Tibial nerve (tissue), 4 donors: ENCODE measurements at regions not wholly inside any gene's neighbourhood (a gene's known extent, or its start where the extent isn't known, plus 50 kb on each side); places are given as distances from the start of the nearest gene placed in this dataset.

Source experiments
- DNase-seq, 2 donors: peaks; one replicate each; pipeline ENCODE4 v3.0.0-alpha.2; 2019; ENCODE audit warnings: low spot score in 2 of 2
- H3K27ac ChIP-seq, 4 donors: fragments of 200-600 bp; sonication (generic) in 3 of 4; one replicate each; pipeline ENCODE4 v1.5.1; 2017 to 2019; ENCODE audit warnings: mild to moderate bottlenecking in 1 of 4
- H3K27me3 ChIP-seq, 2 donors: fragments of 200-600 bp; sonication (generic) in 1 of 2; one replicate each; pipeline versions ENCODE4 v1.5.1 to v1.6.0; 2017 to 2019
- H3K36me3 ChIP-seq, 3 donors: fragments of 200-600 bp; sonication (generic); one replicate each; pipeline ENCODE4 v1.5.1; 2018 to 2019
- H3K4me1 ChIP-seq, 4 donors: fragments of 200-600 bp; sonication (generic) in 3 of 4; one replicate each; pipeline ENCODE4 v1.5.1; 2017 to 2019
- H3K4me3 ChIP-seq, 4 donors: fragments of 200-600 bp; sonication (generic) in 3 of 4; one replicate each; pipeline ENCODE4 v1.5.1; 2017 to 2019; ENCODE audit warnings: mild to moderate bottlenecking in 1 of 4, moderate library complexity in 1 of 4
- H3K9me3 ChIP-seq, 4 donors: fragments of 200-600 bp; sonication (generic) in 3 of 4; one replicate each; pipeline ENCODE4 v1.5.1; 2017 to 2019
- EP300 ChIP-seq, 2 donors: sonication (generic); formaldehyde crosslinking; IDR thresholded peaks; one replicate each; pipeline ENCODE4 v1.6.1; 2017; ENCODE audit warnings: antibody characterized with exemption in 2 of 2, mild to moderate bottlenecking in 1 of 2
- POLR2A ChIP-seq, 2 donors: fragments of 450-650 bp; IDR thresholded peaks; one replicate each; pipeline ENCODE4 v1.6.1; 2017; ENCODE audit warnings: antibody characterized with exemption in 2 of 2, mild to moderate bottlenecking in 2 of 2, moderate library complexity in 2 of 2
- WGBS, 2 donors: methylation state at CpG; one replicate each; pipeline ENCODE4 v1.1.5; 2018; 5-methylcytosine and 5-hydroxymethylcytosine counted together
- TF ChIP-seq, protein P1 (sequence below), 5 experiments: fragments of 200-600 bp in 3 of 5; fragments of 450-650 bp in 2 of 5; sonication (generic) in 3 of 5; IDR thresholded peaks; one replicate each; pipeline ENCODE4 v1.5.1; 2016 to 2019; ENCODE audit warnings: antibody characterized with exemption in 5 of 5, mild to moderate bottlenecking in 3 of 5, moderate library complexity in 2 of 5

DNA sequence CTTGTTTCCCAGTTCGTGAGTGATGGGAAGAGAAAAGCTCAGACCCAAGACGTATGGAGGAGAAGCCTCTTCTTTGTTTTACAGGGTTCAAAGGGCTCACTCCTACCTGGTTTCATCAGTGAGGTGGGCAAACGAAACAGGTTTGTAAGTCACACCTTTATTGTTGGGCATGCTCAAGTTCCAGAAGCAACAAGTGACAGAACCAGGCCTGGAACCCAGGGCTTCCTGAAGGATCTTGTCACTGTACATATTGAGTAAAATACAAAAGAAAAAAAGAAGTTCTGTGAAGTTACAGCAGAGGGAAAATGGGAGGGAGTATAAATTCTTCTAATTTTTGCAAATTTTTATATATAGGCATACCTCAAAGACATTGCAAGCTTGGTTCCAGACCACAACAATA lies 320.9 kb upstream of the PROX1 start:
- TF ChIP-seq, protein P1, sequence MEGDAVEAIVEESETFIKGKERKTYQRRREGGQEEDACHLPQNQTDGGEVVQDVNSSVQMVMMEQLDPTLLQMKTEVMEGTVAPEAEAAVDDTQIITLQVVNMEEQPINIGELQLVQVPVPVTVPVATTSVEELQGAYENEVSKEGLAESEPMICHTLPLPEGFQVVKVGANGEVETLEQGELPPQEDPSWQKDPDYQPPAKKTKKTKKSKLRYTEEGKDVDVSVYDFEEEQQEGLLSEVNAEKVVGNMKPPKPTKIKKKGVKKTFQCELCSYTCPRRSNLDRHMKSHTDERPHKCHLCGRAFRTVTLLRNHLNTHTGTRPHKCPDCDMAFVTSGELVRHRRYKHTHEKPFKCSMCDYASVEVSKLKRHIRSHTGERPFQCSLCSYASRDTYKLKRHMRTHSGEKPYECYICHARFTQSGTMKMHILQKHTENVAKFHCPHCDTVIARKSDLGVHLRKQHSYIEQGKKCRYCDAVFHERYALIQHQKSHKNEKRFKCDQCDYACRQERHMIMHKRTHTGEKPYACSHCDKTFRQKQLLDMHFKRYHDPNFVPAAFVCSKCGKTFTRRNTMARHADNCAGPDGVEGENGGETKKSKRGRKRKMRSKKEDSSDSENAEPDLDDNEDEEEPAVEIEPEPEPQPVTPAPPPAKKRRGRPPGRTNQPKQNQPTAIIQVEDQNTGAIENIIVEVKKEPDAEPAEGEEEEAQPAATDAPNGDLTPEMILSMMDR (IDR thresholded peaks at IDR 0.05): no peak
- TF ChIP-seq EP300 (IDR thresholded peaks at IDR 0.05) (no peak), POLR2A (IDR thresholded peaks at IDR 0.05) (no peak)
- Histone ChIP-seq H3K36me3 (no peaks in the 10 kb centered on the region), H3K27ac (no peak overlapping the region), H3K4me1 (no peaks in the 10 kb centered on the region), H3K27me3 (no peaks in the 10 kb centered on the region), H3K9me3 (no peaks in the 10 kb centered on the region), H3K4me3 (no peak overlapping the region)
- no peak for DNase-seq
- 80 to 86% methylated on average over 3 of the region's 3 CpGs for WGBS, 2 donors

DNA sequence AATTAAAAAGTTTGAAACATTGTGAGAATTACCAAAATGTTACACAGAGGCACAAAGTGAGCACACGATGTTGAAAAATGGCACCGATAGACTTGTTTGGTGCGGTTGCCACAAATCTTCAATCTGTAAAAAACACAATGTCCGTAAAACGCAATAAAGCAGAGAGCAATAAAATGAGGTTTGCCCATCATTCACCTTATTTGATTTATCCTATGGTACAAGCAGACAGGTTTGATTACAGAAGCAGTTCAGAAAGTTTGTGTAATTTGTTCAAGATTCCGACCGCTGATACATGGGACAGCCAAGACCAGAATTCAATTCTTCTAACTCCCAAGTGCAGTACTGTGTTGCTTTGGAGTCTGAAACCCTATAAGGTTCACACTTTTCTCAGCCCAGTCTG lies 318.3 kb upstream of the PROX1 start:
- DNase-seq: no peak
- H3K4me1 ChIP-seq: no peaks in the 10 kb centered on the region
- no peak for TF ChIP-seq EP300 (IDR thresholded peaks at IDR 0.05)
- TF ChIP-seq, protein P1 (IDR thresholded peaks at IDR 0.05): no peak
- no peak for TF ChIP-seq POLR2A (IDR thresholded peaks at IDR 0.05)
- H3K9me3 ChIP-seq: no peaks in the 10 kb centered on the region
- WGBS, 2 donors: 93 to 95% methylated on average over 7 of the region's 7 CpGs
- H3K27me3 ChIP-seq: no peaks in the 10 kb centered on the region
- no peak overlapping the region for H3K4me3 ChIP-seq
- no peaks in the 10 kb centered on the region for H3K36me3 ChIP-seq
- no peak overlapping the region for H3K27ac ChIP-seq

DNA sequence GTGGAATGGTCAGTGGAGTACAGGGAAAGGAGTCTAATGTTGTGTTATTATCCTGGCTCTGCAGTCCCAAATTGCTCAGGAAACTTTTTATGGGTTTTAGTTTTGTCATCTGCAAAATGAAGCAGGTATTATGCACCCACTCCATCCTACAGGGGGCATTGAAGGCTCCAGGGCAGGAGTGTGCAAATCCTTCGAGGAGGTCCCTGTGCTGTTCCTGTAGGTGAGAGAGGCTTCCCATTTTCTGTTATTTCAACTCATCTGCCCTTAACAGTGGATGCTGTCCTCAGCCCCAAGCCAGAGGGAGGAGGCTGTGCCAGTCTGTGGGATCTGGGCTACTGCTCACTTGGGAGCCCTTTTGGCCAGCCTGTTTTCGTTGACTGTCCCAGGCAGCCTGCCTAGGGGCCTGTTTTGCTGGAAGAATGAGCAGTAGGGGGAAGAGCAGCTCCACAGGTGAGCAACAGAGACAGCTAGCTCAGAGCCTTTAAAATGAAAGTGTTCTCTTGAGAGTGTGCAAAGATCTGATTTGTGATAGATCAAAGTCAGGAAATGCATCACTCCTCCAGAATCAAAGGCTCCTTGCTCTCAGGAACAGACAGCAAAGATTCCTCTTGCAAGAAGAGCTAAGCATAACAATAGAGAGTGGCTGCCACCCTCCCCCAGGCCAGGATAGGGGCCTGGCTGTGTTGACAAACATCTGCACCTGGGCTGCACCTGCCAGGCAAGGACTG lies 317.6 kb upstream of the PROX1 start:
- Histone ChIP-seq H3K4me3 (no peak overlapping the region), H3K4me1 (no peaks in the 10 kb centered on the region), H3K36me3 (no peaks in the 10 kb centered on the region), H3K9me3 (no peaks in the 10 kb centered on the region), H3K27me3 (no peaks in the 10 kb centered on the region), H3K27ac (no peak overlapping the region)
- no peak for DNase-seq
- no peak for TF ChIP-seq POLR2A (IDR thresholded peaks at IDR 0.05)
- whole genome bisulfite sequencing, 2 donors: 28 to 59% methylated on average over 2 of the region's 2 CpGs

DNA sequence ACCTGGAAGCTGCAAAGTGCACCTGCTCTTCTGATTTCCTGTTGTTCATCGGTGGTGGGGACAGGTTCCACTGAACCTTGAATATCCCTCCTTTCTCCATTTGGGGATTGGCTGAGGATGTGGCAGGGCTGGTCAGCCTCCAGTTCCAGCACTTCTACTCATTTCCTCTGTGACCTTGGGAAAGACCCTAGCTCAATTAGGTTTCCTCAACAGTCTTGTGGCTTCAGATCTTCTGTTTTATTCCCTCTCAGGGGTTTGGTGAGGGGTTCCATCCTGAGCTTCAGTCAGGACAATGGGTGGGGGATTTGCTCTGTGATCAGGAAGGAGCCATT lies 317.1 kb upstream of the PROX1 start:
- TF ChIP-seq, protein P1 (IDR thresholded peaks at IDR 0.05): no peak
- Histone ChIP-seq H3K4me1 (no peaks in the 10 kb centered on the region), H3K27me3 (no peaks in the 10 kb centered on the region), H3K27ac (no peak overlapping the region), H3K4me3 (no peak overlapping the region), H3K36me3 (no peaks in the 10 kb centered on the region), H3K9me3 (no peaks in the 10 kb centered on the region)
- DNase-seq: no peak
- 25 to 30% methylated on average over 1 of the region's 1 CpG for WGBS, 2 donors

DNA sequence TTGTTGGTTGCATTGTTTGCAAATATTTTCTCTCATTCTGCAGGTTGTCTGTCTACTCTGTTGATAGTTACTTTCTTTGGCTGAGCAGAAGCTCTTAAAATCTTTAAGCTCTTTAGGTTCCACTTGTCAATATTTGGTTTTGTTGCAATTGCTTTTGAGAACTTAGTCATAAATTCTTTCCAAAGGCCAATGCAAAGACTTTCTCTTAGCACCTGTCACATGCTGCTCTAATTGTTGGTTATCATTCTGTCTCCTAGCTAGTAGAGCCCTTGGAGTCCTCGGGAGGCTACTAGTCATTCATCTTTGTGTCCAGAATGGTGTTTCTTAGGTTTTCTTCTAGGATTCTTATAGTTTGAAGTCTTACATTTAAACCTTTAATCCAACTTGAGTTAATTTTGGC lies 312.7 kb upstream of the PROX1 start:
- Histone ChIP-seq H3K36me3 (no peaks in the 10 kb centered on the region), H3K4me3 (no peak overlapping the region), H3K27ac (no peak overlapping the region), H3K4me1 (no peaks in the 10 kb centered on the region), H3K27me3 (no peaks in the 10 kb centered on the region), H3K9me3 (no peaks in the 10 kb centered on the region)
- TF ChIP-seq EP300 (IDR thresholded peaks at IDR 0.05) (no peak), POLR2A (IDR thresholded peaks at IDR 0.05) (no peak)
- TF ChIP-seq, protein P1 (IDR thresholded peaks at IDR 0.05): no peak
- DNase-seq: no peak
- WGBS, 2 donors: 91 to 92% methylated on average over 1 of the region's 1 CpG

DNA sequence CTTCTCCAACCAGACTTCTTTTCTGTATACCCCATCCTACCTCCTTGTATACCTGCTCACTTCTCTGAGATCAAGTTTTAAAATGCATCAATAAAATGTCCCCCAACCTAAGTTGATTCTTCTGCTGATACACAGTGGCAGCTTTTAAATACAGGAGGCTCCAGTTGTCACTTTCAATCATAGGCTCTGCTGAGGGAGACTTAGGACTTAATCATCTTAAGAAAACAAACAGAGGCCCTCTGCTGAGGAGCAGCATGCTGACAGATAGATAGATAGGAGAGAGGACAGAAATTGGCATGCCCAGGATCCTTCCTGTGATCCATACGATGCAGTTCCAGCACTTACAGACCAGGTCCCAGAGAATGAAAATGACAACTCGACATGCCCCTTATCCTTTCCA lies 311.0 kb upstream of the PROX1 start:
- Histone ChIP-seq H3K27ac (no peak overlapping the region), H3K4me3 (no peak overlapping the region), H3K9me3 (no peaks in the 10 kb centered on the region), H3K36me3 (no peaks in the 10 kb centered on the region), H3K27me3 (no peaks in the 10 kb centered on the region), H3K4me1 (no peaks in the 10 kb centered on the region)
- 79 to 88% methylated on average over 2 of the region's 2 CpGs for WGBS, 2 donors
- TF ChIP-seq POLR2A (IDR thresholded peaks at IDR 0.05) (no peak), EP300 (IDR thresholded peaks at IDR 0.05) (no peak)
- TF ChIP-seq, protein P1 (IDR thresholded peaks at IDR 0.05): no peak
- DNase-seq: no peak
